Right lobe of liver (tissue), 6 donors: ENCODE measurements at regions not wholly inside any gene's neighbourhood (a gene's known extent, or its start where the extent isn't known, plus 50 kb on each side); places are given as distances from the start of the nearest gene placed in this dataset.

Source experiments
- ATAC-seq, 4 donors: fragments of 200-7000 bp; cut with Tn5 transposase; one replicate each; pipeline ENCODE4 v1.9.1; 2020; ENCODE audit warnings: mild to moderate bottlenecking in 4 of 4, moderate library complexity in 4 of 4
- DNase-seq, 3 donors: peaks; one replicate each; pipeline ENCODE4 v3.0.0-alpha.2; 2020
- H3K27ac ChIP-seq, 3 donors: fragments of 200-600 bp; one replicate each; pipeline ENCODE4 v1.8.0; 2022
- H3K27me3 ChIP-seq, 2 donors: fragments of 200-600 bp; one replicate each; pipeline ENCODE4 v1.8.0; 2022
- H3K36me3 ChIP-seq, 4 donors: fragments of 200-600 bp; sonication (generic) in 1 of 4; one replicate each; pipeline versions ENCODE4 v1.5.1 to v1.8.0; 2017 to 2022; ENCODE audit warnings: control low read depth in 1 of 4
- H3K4me1 ChIP-seq, 4 donors: fragments of 200-600 bp; sonication (generic) in 1 of 4; one replicate each; pipeline versions ENCODE4 v1.5.1 to v1.8.0; 2017 to 2022; ENCODE audit warnings: control low read depth in 1 of 4
- H3K4me3 ChIP-seq, 3 donors: fragments of 200-600 bp; one replicate each; pipeline ENCODE4 v1.8.0; 2022
- H3K9me3 ChIP-seq, 4 donors: fragments of 200-600 bp; sonication (generic) in 1 of 4; one replicate each; pipeline versions ENCODE4 v1.5.1 to v1.8.0; 2017 to 2022; ENCODE audit warnings: control low read depth in 1 of 4
- CTCF ChIP-seq, 4 donors: fragments of 200-600 bp in 3 of 4; fragments of 450-650 bp in 1 of 4; IDR thresholded peaks; one replicate each; pipeline versions ENCODE4 v1.5.1 to v1.8.0; 2016 to 2022; ENCODE audit warnings: antibody characterized with exemption in 4 of 4, mild to moderate bottlenecking in 2 of 4
- POLR2A ChIP-seq: fragments of 450-650 bp; IDR thresholded peaks from one replicate; pipeline ENCODE4 v1.6.1; 2017; ENCODE audit warnings: antibody characterized with exemption, mild to moderate bottlenecking
- WGBS: methylation state at CpG from one replicate; pipeline ENCODE4 v1.1.6; 2018; ENCODE audit warnings: low coverage, low lambda C conversion rate; ENCODE audit not compliant: insufficient coverage; ENCODE audit errors: missing lambda C conversion rate; 5-methylcytosine and 5-hydroxymethylcytosine counted together
- intact Hi-C, 2 donors: fragments of 100-400 bp; cut with DNase I; formaldehyde crosslinking; loops; one replicate each; pipeline versions ENCODE4 v1.11.2 to v1.14.1; 2022
- donor health status: DM: no; HTN: yes; CAD: no.
- donor health status: DM: no; HTN: no; CAD: no.
- donor health status: DM: no; HTN: no; CAD: no.
- donor health status: DM: no; HTN: yes; CAD: no.
- donor health status: DM: no; HTN: yes; CAD: no.

- intact Hi-C loops, result loop anchor here in 1 of 2 donors (10.0 kb wide), 1 partner anchor 559 kb away; no protein-coding TSS in a partner anchor
- H3K9me3 ChIP-seq, result no peaks in the 10 kb centered on the region
- no peak overlapping the region for H3K27ac ChIP-seq
- ATAC-seq (no peak), DNase-seq (no peak)
- peaks cover 0 to 26% (median 9%) of the 10 kb centered on the region in 4 donors for H3K4me1 ChIP-seq
- H3K36me3 ChIP-seq, result no peaks in the 10 kb centered on the region
- no peaks in the 10 kb centered on the region for H3K27me3 ChIP-seq
- H3K4me3 ChIP-seq, result no peak overlapping the region
- TF ChIP-seq POLR2A, result no peak
- TF ChIP-seq CTCF (IDR thresholded peaks at IDR 0.05), result no peak
Measured at GRCh38 chr11:122214080-122214479, 98.1 kb upstream of the BLID start.

GRCh38 chr11:122213171-122213570 is 97.2 kb upstream of the BLID start:
- Histone ChIP-seq H3K9me3 (no peaks in the 10 kb centered on the region), H3K4me1 (peaks cover 0 to 35% (median 13%) of the 10 kb centered on the region in 4 donors), H3K4me3 (no peak overlapping the region), H3K27ac (no peak overlapping the region), H3K36me3 (no peaks in the 10 kb centered on the region), H3K27me3 (no peaks in the 10 kb centered on the region)
- DNase-seq, result no peak
- no peak for ATAC-seq
- WGBS, result 89% methylated on average over 3 of the region's 12 CpGs
- intact Hi-C loops, result loop anchor here in 1 of 2 donors (10.0 kb wide), 1 partner anchor 558 kb away; no protein-coding TSS in a partner anchor
- TF ChIP-seq POLR2A, result no peak
- TF ChIP-seq CTCF (IDR thresholded peaks at IDR 0.05), result no peak

GRCh38 chr11:122210367-122210997 is 94.5 kb upstream of the BLID start:
- Histone ChIP-seq H3K27ac (peak overlapping the region in 1 of 3 donors; percentile 85), H3K9me3 (no peaks in the 10 kb centered on the region), H3K4me3 (no peak overlapping the region), H3K27me3 (no peaks in the 10 kb centered on the region), H3K36me3 (no peaks in the 10 kb centered on the region), H3K4me1 (peaks cover 0 to 48% (median 19%) of the 10 kb centered on the region in 4 donors)
- intact Hi-C loops, result loop anchor here in 1 of 2 donors (10.0 kb wide), 1 partner anchor 556 kb away; no protein-coding TSS in a partner anchor
- 59% methylated on average over 2 of the region's 2 CpGs for WGBS
- DNase-seq (no peak), ATAC-seq (peak; percentile 5 to 46 (median 20))
- no peak for TF ChIP-seq CTCF (IDR thresholded peaks at IDR 0.05)
- TF ChIP-seq POLR2A, result no peak

GRCh38 chr11:122209619-122210366 is 93.8 kb upstream of the BLID start:
- ATAC-seq, result peak; percentile 72 to 82 (median 73)
- Histone ChIP-seq H3K36me3 (no peaks in the 10 kb centered on the region), H3K4me1 (peaks cover 0 to 43% (median 17%) of the 10 kb centered on the region in 4 donors), H3K27me3 (no peaks in the 10 kb centered on the region), H3K27ac (peak overlapping the region in 1 of 3 donors; percentile 85), H3K9me3 (no peaks in the 10 kb centered on the region), H3K4me3 (no peak overlapping the region)
- intact Hi-C loops, result loop anchor here in 1 of 2 donors (10.0 kb wide), 1 partner anchor 555 kb away; no protein-coding TSS in a partner anchor
- 23% methylated on average over 3 of the region's 4 CpGs for WGBS
- TF ChIP-seq POLR2A (no peak), CTCF (IDR thresholded peaks at IDR 0.05) (no peak)
- peak in 2 of 3 donors; percentile 21 to 77 for DNase-seq
